IMR-90 (cell line): ENCODE measurements at regions not wholly inside any gene's neighbourhood (a gene's known extent, or its start where the extent isn't known, plus 50 kb on each side); places are given as distances from the start of the nearest gene placed in this dataset.

ENCODE experiments used
- ATAC-seq: fragments of 200-7000 bp; cut with Tn5 transposase; 2 replicates; pipeline ENCODE4 v1.9.1; 2020; ENCODE audit warnings: low read depth, mild to moderate bottlenecking, moderate library complexity
- BruUV-seq: library from RNA; stranded (reverse); fragments of 400-500 nt; replicated peaks from 2 replicates; lab custom pipeline; 2021; lab: Mats Ljungman, UMichigan
- CTCF ChIA-PET: fragments of 300-600 bp; formaldehyde crosslinking; extraction: SDS; loops from one replicate; lab custom pipeline; 2021; ENCODE audit warnings: antibody characterized with exemption; lab: Yijun Ruan, JAX
- POLR2A ChIA-PET: fragments of 300-600 bp; sonication (Branson Sonifier 250); formaldehyde crosslinking; loops from one replicate; lab custom pipeline; 2022; ENCODE audit warnings: antibody characterized with exemption; ENCODE audit not compliant: unreplicated experiment; lab: Charles Lee
- DNase-seq: peaks from one replicate; pipeline ENCODE4 v3.0.0; 2013
- H2AFZ ChIP-seq: replicated peaks from 2 replicates; pipeline ENCODE3; 2013; ENCODE audit warnings: low read length, mild to moderate bottlenecking; ENCODE audit not compliant: poor library complexity
- H2AK5ac ChIP-seq: 2 replicates; pipeline ENCODE4 v1.6.1; 2013; ENCODE audit warnings: low read depth, low read length, inconsistent platforms
- H2AK9ac ChIP-seq: replicated peaks from 2 replicates; pipeline ENCODE3; 2013; ENCODE audit warnings: mild to moderate bottlenecking, low read depth, low read length, moderate library complexity; ENCODE audit not compliant: poor library complexity
- H2BK120ac ChIP-seq: 2 replicates; pipeline ENCODE4 v1.6.1; 2013; ENCODE audit warnings: low read depth, low read length, inconsistent platforms
- H2BK15ac ChIP-seq: 3 replicates; pipeline ENCODE4 v1.6.1; 2013; ENCODE audit warnings: low read depth, low read length, inconsistent platforms
- H2BK20ac ChIP-seq: 2 replicates; pipeline ENCODE4 v1.6.1; 2013; ENCODE audit warnings: low read depth, mild to moderate bottlenecking, inconsistent platforms, low read length, moderate library complexity
- H2BK5ac ChIP-seq: 2 replicates; pipeline ENCODE4 v1.6.1; 2013; ENCODE audit warnings: mild to moderate bottlenecking, low read depth, low read length, inconsistent platforms; ENCODE audit not compliant: poor library complexity, severe bottlenecking
- H3K14ac ChIP-seq: replicated peaks from 2 replicates; pipeline ENCODE4 v1.6.1; 2013; ENCODE audit warnings: low read depth, low read length, inconsistent platforms
- H3K18ac ChIP-seq: 2 replicates; pipeline ENCODE4 v1.6.1; 2013; ENCODE audit warnings: low read depth, low read length, control low read depth
- H3K23ac ChIP-seq: 2 replicates; pipeline ENCODE4 v1.6.1; 2013; ENCODE audit warnings: low read depth, low read length, inconsistent platforms
- H3K27ac ChIP-seq: 2 replicates; pipeline ENCODE4 v1.5.1; 2013; ENCODE audit warnings: mild to moderate bottlenecking, control low read depth, low read length; ENCODE audit not compliant: insufficient read depth
- H3K27me3 ChIP-seq: 2 replicates; pipeline ENCODE4 v1.6.1; 2013; ENCODE audit warnings: low read length; ENCODE audit not compliant: control insufficient read depth, insufficient read depth
- H3K36me3 ChIP-seq: 2 replicates; pipeline ENCODE4 v1.6.1; 2013; ENCODE audit warnings: low read length, mixed read lengths; ENCODE audit not compliant: control insufficient read depth, insufficient read depth
- H3K4ac ChIP-seq: 2 replicates; pipeline ENCODE4 v1.6.1; 2013; ENCODE audit warnings: low read depth, low read length, inconsistent platforms
- H3K4me1 ChIP-seq: 2 replicates; pipeline ENCODE4 v1.6.1; 2013; ENCODE audit warnings: low read length, mixed read lengths; ENCODE audit not compliant: control insufficient read depth, insufficient read depth
- H3K4me2 ChIP-seq: 2 replicates; pipeline ENCODE4 v1.6.1; 2013; ENCODE audit warnings: low read depth, mild to moderate bottlenecking, control low read depth, low read length, moderate library complexity
- H3K4me3 ChIP-seq: 2 replicates; pipeline ENCODE4 v1.5.1; 2013; ENCODE audit warnings: low read depth, mild to moderate bottlenecking, control low read depth, low read length, moderate library complexity; ENCODE audit not compliant: insufficient read depth
- H3K56ac ChIP-seq: 2 replicates; pipeline ENCODE4 v1.6.1; 2013; ENCODE audit warnings: low read length, inconsistent platforms; ENCODE audit not compliant: insufficient read depth; ENCODE audit errors: extremely low read depth
- H3K79me1 ChIP-seq, 2 experiments: 2 replicates each; pipeline ENCODE4 v1.6.1; 2013; ENCODE audit warnings: low read length in 2 of 2, inconsistent platforms in 1 of 2, low read depth in 1 of 2
- H3K9ac ChIP-seq: 2 replicates; pipeline ENCODE4 v1.6.1; 2013; ENCODE audit warnings: low read depth, low read length, control low read depth
- H3K9me1 ChIP-seq: 2 replicates; pipeline ENCODE4 v1.6.1; 2013; ENCODE audit warnings: low read length, inconsistent platforms; ENCODE audit not compliant: insufficient read depth
- H3K9me3 ChIP-seq: 2 replicates; pipeline ENCODE4 v1.6.1; 2013; ENCODE audit warnings: low read length; ENCODE audit not compliant: control insufficient read depth, insufficient read depth
- H4K20me1 ChIP-seq: 2 replicates; pipeline ENCODE4 v1.6.1; 2013; ENCODE audit warnings: low read length, inconsistent platforms; ENCODE audit not compliant: insufficient read depth
- H4K5ac ChIP-seq: 2 replicates; pipeline ENCODE4 v1.6.1; 2013; ENCODE audit warnings: mild to moderate bottlenecking, low read depth, low read length, control low read depth
- H4K8ac ChIP-seq, 2 experiments: 2 replicates each; pipeline ENCODE4 v1.6.1; 2013; ENCODE audit warnings: low read depth in 2 of 2, low read length in 2 of 2, control low read depth in 1 of 2, inconsistent platforms in 1 of 2
- H4K91ac ChIP-seq: 2 replicates; pipeline ENCODE4 v1.6.1; 2013; ENCODE audit warnings: low read depth, low read length, inconsistent platforms; ENCODE audit not compliant: insufficient read depth
- CEBPB ChIP-seq: IDR thresholded peaks from 2 replicates; pipeline ENCODE4 v1.6.1; 2012; ENCODE audit warnings: low read depth, low read length, improper control_type of control experiment
- CTCF ChIP-seq: conservative IDR thresholded peaks from 2 replicates; pipeline ENCODE4 v1.5.1; 2012; ENCODE audit warnings: mild to moderate bottlenecking, low read depth, low read length, improper control_type of control experiment
- MAFK ChIP-seq: IDR thresholded peaks from 2 replicates; pipeline ENCODE4 v1.6.1; 2012; ENCODE audit warnings: low read depth, low read length, improper control_type of control experiment
- POLR2A ChIP-seq: IDR thresholded peaks from 2 replicates; pipeline ENCODE4 v1.6.1; 2012; ENCODE audit warnings: mild to moderate bottlenecking, low read depth, low read length
- RCOR1 ChIP-seq: IDR thresholded peaks from 2 replicates; pipeline ENCODE4 v1.6.1; 2012; ENCODE audit warnings: mild to moderate bottlenecking, low read length, improper control_type of control experiment; ENCODE audit not compliant: insufficient replicate concordance
- RFX5 ChIP-seq: IDR thresholded peaks from 2 replicates; pipeline ENCODE4 v1.8.0; 2012; ENCODE audit warnings: low read depth, mild to moderate bottlenecking, low read length, moderate library complexity
- WGBS, 2 experiments: methylation state at CpG; one replicate each; pipeline versions ENCODE4 v1.1.5 to v1.1.7; 2013; ENCODE audit warnings: missing lambda C conversion rate in 2 of 2; ENCODE audit not compliant: insufficient read length in 1 of 2; ENCODE audit errors: extremely low coverage in 2 of 2; 5-methylcytosine and 5-hydroxymethylcytosine counted together
- dilution Hi-C: fragments of 300-500 bp; cut with HindIII; formaldehyde crosslinking; loops from one replicate; pipeline ENCODE4 v1.14.3; 2018; ENCODE audit warnings: low sequenced_read_pairs; ENCODE audit not compliant: unreplicated experiment
- in situ Hi-C: fragments of 300-500 bp; cut with MboI; formaldehyde crosslinking; loops from 3 replicates; pipeline ENCODE4 v1.14.3; 2019; ENCODE audit warnings: low sequenced_read_pairs, inconsistent platforms, mixed read lengths
- intact Hi-C: fragments of 100-400 bp; cut with micrococcal nuclease; formaldehyde crosslinking; loops from 2 replicates; pipeline ENCODE4 v1.10.0; 2022

GRCh38 chr11:103850419-103851165 is 185.8 kb upstream of the DDI1 start:
- peak overlapping the region; percentile 13; the same call in 1 of the 2 replicates for H3K14ac ChIP-seq
- peak overlapping the region; percentile 50; the same call in 1 of the 2 replicates for H3K18ac ChIP-seq
- no peak overlapping the region for H2BK5ac ChIP-seq
- H2AFZ ChIP-seq: no peak overlapping the region
- peaks cover 4% of the 10 kb centered on the region for H3K4me1 ChIP-seq
- no peak overlapping the region; the same call in 1 of the 2 replicates for H3K9ac ChIP-seq
- no peak overlapping the region; the same call in 2 of the 3 replicates for H2BK15ac ChIP-seq
- no peaks in the 10 kb centered on the region for H3K27me3 ChIP-seq
- H3K56ac ChIP-seq: 0 out of 2 replicates have a peak overlapping the region, but pooled peaks have one; percentile 10
- no peaks in the 10 kb centered on the region for H3K9me3 ChIP-seq
- POLR2A ChIA-PET: no interaction called here
- peak; percentile 36 for DNase-seq
- CTCF ChIA-PET: interaction anchor here (0.5 kb wide), 1 partner anchor 1108 kb away, joined by 3 read pairs; no protein-coding TSS in a partner anchor
- peak overlapping the region; percentile 67; the same call in 1 of the 2 replicates for H3K27ac ChIP-seq
- 60% methylated on average over 1 of the region's 6 CpGs; no CpG with 5 or more reads in 1 of the 2 experiments for WGBS, 2 experiments
- no peak overlapping the region for H4K91ac ChIP-seq
- BruUV-seq: no TSS peak
- H4K20me1 ChIP-seq: no peaks in the 10 kb centered on the region
- H3K9me1 ChIP-seq: no peaks in the 10 kb centered on the region
- peak overlapping the region; percentile 36; the same call in 1 of the 2 replicates for H4K5ac ChIP-seq
- ATAC-seq: peak; percentile 13; the same call in 1 of the 2 replicates
- peak overlapping the region; percentile 64 for H3K4me2 ChIP-seq
- H2BK20ac ChIP-seq: peak overlapping the region; percentile 34
- H4K8ac ChIP-seq: peak overlapping the region in 1 of 2 experiments; percentile 41; a peak in 2 of 4 replicates
- in situ Hi-C loops: no loop called here
- H3K23ac ChIP-seq: no peak overlapping the region
- intact Hi-C loops: no loop called here
- no peak overlapping the region for H2AK9ac ChIP-seq
- dilution Hi-C loops: no loop called here
- peak overlapping the region; percentile 2; the same call in 1 of the 2 replicates for H3K4ac ChIP-seq
- no peak for TF ChIP-seq RFX5
- TF ChIP-seq MAFK: peak; percentile 85
- no peak for TF ChIP-seq RCOR1
- TF ChIP-seq POLR2A: no peak
- no peak for TF ChIP-seq CEBPB
- TF ChIP-seq CTCF: no peak
- H2AK5ac ChIP-seq: peak overlapping the region; percentile 46; the same call in 1 of the 2 replicates
- no peak overlapping the region for H3K4me3 ChIP-seq
- no peaks in the 10 kb centered on the region for H3K36me3 ChIP-seq
- H2BK120ac ChIP-seq: peak overlapping the region; percentile 31
- no peaks in the 10 kb centered on the region for H3K79me1 ChIP-seq
